ENCODE measurements at regions not wholly inside any gene's neighbourhood (a gene's known extent, or its start where the extent isn't known, plus 50 kb on each side); places are given as distances from the start of the nearest gene placed in this dataset.
"Not testable (repeated sequence)": the region's sequence is repeated elsewhere in the genome, so short reads cannot be mapped to it uniquely, and the experiment has no call there.

DNA sequence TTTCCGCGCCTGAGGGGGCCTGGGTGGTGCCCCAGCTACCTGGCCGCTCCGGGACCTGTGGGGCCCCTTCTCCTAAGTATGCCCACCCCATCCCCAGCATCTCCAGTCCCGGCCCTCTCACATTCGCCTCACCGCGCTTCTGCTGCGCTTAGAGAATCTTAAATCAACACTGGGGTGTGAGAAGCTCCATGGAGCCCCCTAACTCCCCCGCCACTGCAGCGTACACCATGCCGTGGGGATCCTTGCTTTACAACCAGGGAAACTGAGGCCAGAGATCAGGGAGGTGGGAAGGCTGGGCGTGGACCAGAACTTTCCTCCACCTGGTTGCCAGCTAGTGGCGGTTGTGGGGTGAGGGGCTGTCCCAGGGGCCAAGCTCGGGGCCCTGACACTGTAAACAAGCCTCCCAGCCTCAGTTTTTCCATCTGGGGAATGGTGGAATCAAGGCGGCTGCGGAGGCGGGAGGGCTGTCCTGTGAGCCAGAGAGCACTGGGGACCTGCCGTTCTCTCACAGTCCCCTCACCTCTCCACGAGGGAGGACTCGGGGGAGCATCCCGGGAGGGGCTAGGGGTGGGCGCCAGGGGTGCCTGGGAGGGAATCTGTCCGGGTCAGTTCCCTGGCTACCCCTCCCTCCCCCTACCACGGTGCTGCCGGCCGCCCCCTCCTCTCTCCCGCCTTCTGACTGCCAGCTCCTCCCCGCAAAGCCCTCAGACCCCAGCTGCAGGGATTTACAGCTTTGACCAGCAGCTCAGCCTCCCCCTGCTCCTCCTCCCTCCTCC is 161.2 kb downstream of the C9orf50 start:
- no peak for DNase-seq (ENCODE audit: low read depth in 2 of 2, low spot score in 1 of 2)

- no peak for DNase-seq (ENCODE audit: low read depth in 2 of 2, low spot score in 1 of 2)
Observed at GRCh38 chr9:129458663-129459546, 162.0 kb downstream of the C9orf50 start.

- peak in 1 of 2 donors; percentile 29 for DNase-seq (ENCODE audit: low read depth in 2 of 2, low spot score in 1 of 2)
Observed at GRCh38 chr9:129458155-129458661, 162.7 kb downstream of the C9orf50 start.

DNA sequence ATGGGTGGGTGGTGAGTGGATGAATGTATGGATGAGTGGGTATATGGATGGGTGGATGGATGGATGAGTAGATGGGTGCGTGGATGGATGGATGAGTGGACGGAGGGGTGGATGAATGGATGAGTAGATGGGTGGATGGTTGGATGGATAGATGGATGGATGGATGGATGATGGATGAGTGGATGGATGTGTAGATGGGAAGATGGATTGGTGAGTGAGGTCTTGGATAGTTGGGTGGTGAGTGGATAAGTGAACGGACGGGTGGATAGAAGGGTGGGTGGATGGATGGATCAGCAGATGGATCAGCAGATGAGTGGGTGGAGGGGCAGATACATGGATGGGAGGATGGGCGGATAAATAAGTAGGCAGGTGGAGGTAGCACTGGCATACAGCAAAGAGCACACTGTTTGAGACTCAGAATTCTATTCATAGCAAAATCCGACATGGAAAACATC is 163.5 kb downstream of the C9orf50 start:
- no peak for DNase-seq (ENCODE audit: low read depth in 2 of 2, low spot score in 1 of 2)

DNA sequence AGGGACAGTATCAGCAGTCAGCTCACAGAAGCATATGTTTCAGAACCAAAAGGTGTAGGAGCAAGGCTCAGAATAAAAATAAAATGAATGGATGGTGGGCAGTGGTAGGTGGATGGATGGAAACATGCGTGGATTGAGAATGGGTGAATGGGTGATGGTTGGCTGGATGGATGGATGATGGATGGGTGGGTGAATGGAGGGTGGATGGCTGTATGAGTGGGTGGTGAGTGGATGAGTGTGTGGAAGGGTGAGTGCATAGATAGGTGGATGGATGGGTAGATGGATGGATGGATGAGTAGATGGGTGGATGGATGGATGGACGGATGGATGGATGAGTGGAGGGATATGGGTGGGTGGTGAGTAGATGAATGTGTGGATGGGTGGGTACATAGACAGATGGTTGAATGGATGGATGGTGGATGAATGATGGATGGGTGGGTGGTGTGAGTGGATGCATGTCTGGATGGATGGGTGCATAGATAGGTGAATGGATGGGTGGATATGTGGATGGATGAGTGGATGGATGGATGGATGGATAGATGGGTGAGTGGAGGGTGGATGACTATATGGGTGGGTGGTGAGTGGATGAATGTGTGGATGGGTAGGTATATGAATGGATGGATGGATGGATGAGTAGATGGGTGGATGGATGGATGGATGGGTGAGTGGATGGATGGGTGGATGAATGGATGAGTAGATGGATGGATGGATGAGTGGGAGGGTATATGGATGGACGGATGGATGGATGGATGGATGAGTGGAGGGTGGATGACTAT is 164.2 kb downstream of the C9orf50 start:
- no peak for DNase-seq (ENCODE audit: low read depth in 2 of 2, low spot score in 1 of 2)

DNA sequence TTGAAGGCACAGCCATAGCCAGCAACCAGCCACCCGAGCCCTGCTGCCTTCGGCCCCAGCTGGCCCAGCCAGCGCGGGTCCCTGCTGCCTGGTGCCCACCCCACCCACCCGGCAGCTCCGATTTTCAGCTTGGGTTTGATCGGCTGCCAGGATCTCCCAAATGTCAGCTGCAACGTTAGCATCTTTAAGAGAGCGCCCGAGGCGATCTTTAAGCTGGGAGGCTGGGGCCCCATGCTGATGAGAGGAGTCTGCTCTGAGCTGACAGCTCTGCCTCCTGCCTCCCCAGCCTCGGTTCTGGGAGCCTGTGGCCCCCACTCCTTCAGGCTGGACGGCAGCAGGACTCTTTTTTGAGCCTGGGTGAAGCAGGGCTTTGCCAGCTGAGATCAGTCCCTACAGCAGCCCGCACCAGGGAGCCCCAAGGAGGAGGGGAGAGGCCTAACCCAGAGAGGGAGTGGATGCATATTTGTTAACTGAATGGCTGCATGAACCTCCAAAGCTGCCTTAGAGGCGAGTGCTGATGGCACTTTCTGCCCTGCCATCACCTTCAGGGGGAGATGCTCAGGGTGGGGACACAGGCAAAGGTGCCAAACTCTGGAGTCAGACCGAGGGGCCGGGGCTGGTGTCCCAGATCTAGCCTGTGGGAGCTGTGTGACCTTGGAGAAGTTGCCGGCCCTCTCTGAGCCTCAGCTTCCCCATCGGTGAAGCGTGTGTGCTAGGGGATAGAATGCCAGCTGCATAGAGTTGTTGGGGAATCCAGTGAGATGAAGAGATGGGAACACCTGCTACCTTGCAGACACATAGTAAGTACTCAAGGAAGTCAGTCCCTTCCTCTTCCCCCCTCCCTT is 165.5 kb downstream of the C9orf50 start:
- no peak for DNase-seq (ENCODE audit: low read depth in 2 of 2, low spot score in 1 of 2)

GRCh38 chr9:129454467-129455067 is 166.3 kb downstream of the C9orf50 start:
- DNase-seq (ENCODE audit: low read depth in 2 of 2, low spot score in 1 of 2) = no peak

- DNase-seq (ENCODE audit: low read depth in 2 of 2, low spot score in 1 of 2) = no peak
Observed at GRCh38 chr9:129453734-129454133, 167.2 kb downstream of the C9orf50 start.

DNA sequence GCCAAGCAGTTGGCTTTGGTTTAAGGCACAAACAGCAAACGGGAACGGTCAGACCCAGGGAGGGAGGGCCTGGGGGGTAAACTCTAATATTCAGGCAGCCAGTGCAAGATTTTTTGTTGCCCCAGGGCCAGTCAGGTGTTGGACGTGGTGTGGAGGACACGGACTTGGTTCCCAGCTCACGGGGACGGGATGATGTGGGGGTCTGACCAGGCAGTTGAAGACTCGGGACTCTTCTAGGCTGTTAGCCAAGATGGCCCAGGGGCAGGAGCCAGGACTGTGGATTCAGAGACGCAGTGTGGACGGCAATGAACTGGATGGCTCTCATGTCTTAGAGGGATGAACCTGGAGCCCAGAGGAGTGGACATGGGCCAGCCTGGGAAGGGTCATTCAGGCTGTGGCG is 169.2 kb downstream of the C9orf50 start:
- DNase-seq (ENCODE audit: low read depth in 2 of 2, low spot score in 1 of 2) = no peak

DNA sequence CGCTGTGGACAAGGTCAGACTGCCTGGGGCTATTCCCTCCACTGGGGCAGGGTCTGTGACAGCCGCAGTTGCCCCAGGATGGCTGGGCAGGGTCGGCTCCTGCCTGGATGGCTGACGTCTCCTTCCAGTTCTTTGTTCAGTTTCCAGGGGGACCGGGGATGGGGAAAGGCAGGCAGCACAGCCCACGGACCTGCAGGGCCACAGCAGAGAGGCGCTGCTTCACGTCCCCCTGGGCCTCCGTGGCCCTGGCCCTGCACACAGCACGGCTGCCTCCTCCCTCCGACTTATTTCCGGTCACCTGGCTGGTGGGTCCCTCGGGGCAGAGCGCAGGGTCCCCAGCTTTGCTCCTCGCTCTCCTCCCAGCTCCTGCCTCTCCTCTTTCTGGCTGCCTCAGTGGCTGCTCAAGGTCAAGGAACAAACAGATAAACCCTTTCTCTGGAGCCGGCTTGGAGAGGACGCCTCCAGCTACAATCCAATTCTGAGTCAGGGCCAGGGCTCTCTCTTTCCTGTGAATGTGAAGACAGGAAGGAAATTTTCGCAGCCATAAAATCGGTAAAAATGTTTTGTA is 169.7 kb downstream of the C9orf50 start:
- DNase-seq (ENCODE audit: low read depth in 2 of 2, low spot score in 1 of 2) = no peak

DNA sequence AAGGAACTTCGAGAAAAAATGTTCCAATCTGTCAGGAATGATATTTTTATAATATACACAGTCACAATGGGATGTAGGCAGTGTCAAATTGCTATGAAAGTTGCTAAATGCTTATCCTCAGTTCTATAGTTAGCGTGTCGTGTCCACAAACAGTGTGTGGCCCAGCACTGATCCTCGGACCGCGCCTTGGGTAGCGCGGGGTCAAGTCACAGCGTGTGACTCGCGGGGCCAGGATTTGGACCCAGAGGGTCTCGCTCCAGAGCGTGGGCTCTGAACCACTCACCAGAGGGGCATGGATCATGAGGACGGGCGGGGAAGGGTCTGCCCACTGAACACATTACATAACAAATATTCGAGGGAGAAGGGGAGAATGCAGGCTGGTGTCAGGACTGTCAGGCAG is 171.8 kb downstream of the C9orf50 start:
- DNase-seq (ENCODE audit: low read depth in 2 of 2, low spot score in 1 of 2) = no peak

DNA sequence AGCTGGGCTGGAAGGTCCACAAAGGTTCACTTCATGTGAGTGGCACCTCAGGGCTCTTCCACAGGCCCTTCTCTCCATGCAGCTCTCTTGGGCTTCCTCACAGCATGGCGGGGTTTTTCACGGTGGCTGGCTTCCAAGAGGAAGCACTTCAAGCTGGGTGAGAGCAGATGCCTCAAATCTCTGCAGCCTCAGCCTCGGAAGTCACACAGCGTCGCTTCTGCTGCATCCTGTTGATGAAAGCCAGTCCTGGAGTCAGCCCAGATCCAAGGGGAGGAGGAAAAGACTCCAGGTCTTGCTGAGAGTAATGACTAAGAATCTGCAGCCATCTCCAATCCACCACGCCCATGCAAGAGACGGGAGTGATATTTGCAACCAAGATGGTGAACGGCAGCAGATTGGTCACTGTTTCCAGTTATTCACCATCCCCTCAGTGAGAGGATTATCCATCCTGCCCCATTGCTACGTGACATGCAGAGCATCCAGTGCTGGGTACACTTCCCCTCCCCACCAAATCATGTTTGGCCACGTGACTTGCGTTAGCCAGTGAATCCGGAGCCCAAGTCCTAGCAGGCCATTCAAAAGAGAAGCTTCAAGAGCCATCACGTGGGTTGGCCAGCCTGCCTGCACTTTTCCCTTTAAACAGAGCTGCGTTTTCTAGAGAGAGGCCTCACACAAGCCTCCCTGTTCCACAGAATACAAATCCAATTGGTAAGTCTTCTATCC is 173.9 kb downstream of the C9orf50 start:
- no peak for DNase-seq (ENCODE audit: low read depth in 2 of 2, low spot score in 1 of 2)

GRCh38 chr9:129445794-129446306 is 175.1 kb downstream of the C9orf50 start:
- no peak for DNase-seq (ENCODE audit: low read depth in 2 of 2, low spot score in 1 of 2)

GRCh38 chr9:129443515-129444164 is 177.3 kb downstream of the C9orf50 start:
- DNase-seq (ENCODE audit: low read depth in 2 of 2, low spot score in 1 of 2) = not testable (repeated sequence)

DNA sequence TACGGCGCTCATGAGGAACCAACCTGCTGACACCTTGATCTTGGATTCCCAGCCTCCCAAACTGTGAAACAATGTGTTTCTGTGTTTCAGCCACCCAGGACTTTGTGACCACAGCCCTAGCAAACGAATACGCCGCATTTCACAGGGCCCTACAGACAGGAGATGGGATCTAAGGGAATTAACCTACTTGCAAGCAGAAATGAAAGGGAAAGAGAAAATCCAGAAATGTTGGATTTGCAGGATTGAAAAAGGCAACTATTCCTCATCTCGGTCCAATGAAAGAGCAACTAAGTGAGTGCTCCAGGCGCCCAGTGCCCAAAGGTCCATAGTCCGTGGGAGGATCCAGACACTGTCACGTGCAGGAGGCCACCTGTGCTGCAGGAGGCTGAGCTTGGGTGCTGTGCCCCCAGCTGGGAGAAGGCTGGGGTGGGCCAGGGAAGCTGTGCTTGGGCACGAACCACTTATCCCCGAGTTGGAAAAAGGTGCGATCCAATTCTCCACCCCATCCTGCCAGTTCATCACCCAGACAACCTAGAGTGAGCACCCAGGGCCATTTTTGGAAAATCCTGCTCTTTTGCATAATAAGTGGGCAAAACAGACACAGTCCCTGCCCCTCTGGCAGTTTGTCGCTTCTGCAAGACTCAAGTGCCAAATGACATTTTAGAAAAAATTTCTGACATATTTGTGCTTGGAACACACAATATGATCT is 177.9 kb downstream of the C9orf50 start:
- DNase-seq (ENCODE audit: low read depth in 2 of 2, low spot score in 1 of 2) = no peak

DNA sequence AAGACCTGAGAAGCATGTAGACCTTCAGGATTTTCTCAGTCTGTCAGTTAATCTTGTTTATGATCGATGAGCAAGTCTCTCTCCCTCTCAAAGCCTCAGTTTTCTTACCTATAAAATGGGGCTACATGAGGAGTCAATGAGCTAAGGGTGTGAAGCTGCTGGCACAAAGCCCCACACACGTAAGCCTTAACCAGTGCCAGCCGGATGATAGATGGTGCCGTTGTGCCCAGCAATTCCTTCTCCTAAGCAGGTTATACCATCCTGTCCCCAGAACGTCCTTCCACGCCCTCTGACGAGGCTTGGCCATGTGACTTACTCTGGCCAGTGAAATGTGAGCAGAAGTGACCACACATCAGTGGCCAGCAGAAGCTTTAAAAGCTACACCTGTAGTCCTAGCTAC is 179.0 kb downstream of the C9orf50 start:
- DNase-seq (ENCODE audit: low read depth in 2 of 2, low spot score in 1 of 2) = no peak

DNA sequence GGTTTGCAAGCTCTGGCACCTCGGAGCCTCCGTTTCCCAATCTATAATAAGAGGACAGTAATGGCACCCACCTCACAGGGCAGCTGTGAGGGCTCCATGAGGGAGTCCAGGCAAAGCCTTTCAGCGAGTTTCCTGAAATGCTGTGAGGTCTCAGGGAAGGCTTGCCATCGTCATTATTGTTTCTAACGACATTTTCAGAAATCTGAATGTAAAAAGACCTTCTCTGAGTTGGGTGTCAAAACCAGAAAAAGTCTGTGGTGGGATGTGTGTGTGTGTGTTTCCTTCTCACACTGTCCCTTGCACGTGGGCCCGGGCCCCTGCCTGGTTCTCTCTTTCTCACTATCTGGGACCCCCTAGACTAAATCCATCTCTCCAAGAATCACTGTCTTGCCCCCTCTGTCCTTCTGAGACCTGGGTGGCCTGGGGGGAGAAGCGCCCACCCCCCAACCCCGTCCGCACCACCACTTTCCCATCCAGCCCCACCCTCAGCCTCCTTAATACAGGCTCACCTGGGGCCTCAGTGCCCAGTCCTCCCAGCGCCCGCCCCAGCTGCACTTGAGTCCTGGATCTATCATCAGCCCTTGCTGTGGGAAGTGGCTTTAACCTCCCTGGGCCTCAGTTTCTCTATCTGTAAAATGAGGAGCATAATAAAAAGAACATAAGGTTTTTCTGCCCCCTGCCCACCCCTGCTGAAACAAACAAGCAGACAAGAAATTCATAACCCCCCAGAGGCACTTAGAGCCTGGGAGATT is 180.3 kb downstream of the C9orf50 start:
- DNase-seq (ENCODE audit: low read depth in 2 of 2, low spot score in 1 of 2) = no peak
